Suprapubic skin (tissue), 3 donors: ENCODE measurements at regions not wholly inside any gene's neighbourhood (a gene's known extent, or its start where the extent isn't known, plus 50 kb on each side); places are given as distances from the start of the nearest gene placed in this dataset.

ENCODE experiments used
- CTCF ChIP-seq, 2 donors: fragments of 200-600 bp in 1 of 2; fragments of 450-650 bp in 1 of 2; sonication (generic) in 1 of 2; IDR thresholded peaks; one replicate each; pipeline ENCODE4 v1.5.1; 2016 to 2019; ENCODE audit warnings: antibody characterized with exemption in 2 of 2, mild to moderate bottlenecking in 1 of 2, moderate library complexity in 1 of 2
- POLR2A ChIP-seq, 2 donors: fragments of 450-650 bp; IDR thresholded peaks; one replicate each; pipeline ENCODE4 v1.6.1; 2017; ENCODE audit warnings: antibody characterized with exemption in 2 of 2, mild to moderate bottlenecking in 2 of 2, moderate library complexity in 2 of 2

DNA sequence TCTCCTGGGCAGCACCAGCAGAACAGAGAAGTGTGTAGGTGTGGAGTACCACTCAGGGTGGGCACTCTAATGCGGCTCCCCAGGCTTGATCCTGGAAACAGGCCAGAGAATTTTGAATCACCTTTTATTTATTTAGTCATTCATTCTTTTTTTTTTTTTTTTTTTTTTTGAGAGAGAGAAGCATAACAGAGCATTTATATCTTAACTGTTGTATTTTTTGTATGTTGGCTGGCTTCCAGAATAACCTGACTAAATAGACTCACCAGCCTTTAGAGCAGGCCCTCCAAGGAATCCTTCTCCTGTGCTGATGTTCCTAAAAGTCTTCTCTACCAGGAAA is 153.4 kb downstream of the PIK3R1 start:
- TF ChIP-seq CTCF (IDR thresholded peaks at IDR 0.05) = no peak
- TF ChIP-seq POLR2A (IDR thresholded peaks at IDR 0.05) = no peak
